HL-60 (cell line): ENCODE measurements at regions not wholly inside any gene's neighbourhood (a gene's known extent, or its start where the extent isn't known, plus 50 kb on each side); places are given as distances from the start of the nearest gene placed in this dataset.

ENCODE experiments used
- CTCF ChIP-seq: IDR thresholded peaks from one replicate; pipeline ENCODE4 v1.5.1; 2011; ENCODE audit warnings: low read length, control low read depth, inconsistent platforms; ENCODE audit not compliant: insufficient read depth
- POLR2AphosphoS5 ChIP-seq: IDR thresholded peaks from 2 replicates; pipeline ENCODE4 v1.6.1; 2012; ENCODE audit warnings: low read depth

GRCh38 chr18:71068338-71068737 is 779.5 kb downstream of the SOCS6 start:
- TF ChIP-seq CTCF (no peak), POLR2AphosphoS5 (no peak)
